BE2C (cell line): ENCODE measurements at regions not wholly inside any gene's neighbourhood (a gene's known extent, or its start where the extent isn't known, plus 50 kb on each side); places are given as distances from the start of the nearest gene placed in this dataset.

Experiments
- DNase-seq: peaks from one replicate; pipeline ENCODE4 v3.0.0-alpha.2; 2020
- H3K27me3 ChIP-seq: fragments of 250-450 bp; sonication (Bioruptor Pico); 2 replicates; pipeline ENCODE4 v1.5.1; 2020; ENCODE audit warnings: mild to moderate bottlenecking
- H3K36me3 ChIP-seq: fragments of 250-450 bp; sonication (Bioruptor Pico); 2 replicates; pipeline ENCODE4 v1.5.1; 2020; ENCODE audit warnings: mild to moderate bottlenecking
- H3K4me1 ChIP-seq: fragments of 250-450 bp; sonication (Bioruptor Pico); 2 replicates; pipeline ENCODE4 v1.5.1; 2020
- H3K4me3 ChIP-seq: 2 replicates; pipeline ENCODE4 v1.5.1; 2011; ENCODE audit warnings: low read depth, low read length
- H3K9me3 ChIP-seq: fragments of 250-450 bp; sonication (Bioruptor Pico); 2 replicates; pipeline ENCODE4 v1.5.1; 2020
- CTCF ChIP-seq: IDR thresholded peaks from 2 replicates; pipeline ENCODE4 v1.5.1; 2012; ENCODE audit warnings: mild to moderate bottlenecking, low read depth, low read length

GRCh38 chrX:46386511-46386910 lies 158.7 kb downstream of the ZNF674 start:
- no peaks in the 10 kb centered on the region for H3K4me1 ChIP-seq
- H3K27me3 ChIP-seq = no peaks in the 10 kb centered on the region
- no peaks in the 10 kb centered on the region for H3K9me3 ChIP-seq
- no peak overlapping the region for H3K4me3 ChIP-seq
- TF ChIP-seq CTCF = peak; percentile 39
- no peaks in the 10 kb centered on the region for H3K36me3 ChIP-seq
- no peak for DNase-seq

GRCh38 chrX:46383006-46383405 lies 162.2 kb downstream of the ZNF674 start:
- Histone ChIP-seq H3K9me3 (no peaks in the 10 kb centered on the region), H3K27me3 (no peaks in the 10 kb centered on the region), H3K4me1 (no peaks in the 10 kb centered on the region), H3K36me3 (no peaks in the 10 kb centered on the region), H3K4me3 (no peak overlapping the region)
- no peak for TF ChIP-seq CTCF
- DNase-seq = no peak

- H3K4me3 ChIP-seq = no peak overlapping the region
- H3K9me3 ChIP-seq = no peaks in the 10 kb centered on the region
- TF ChIP-seq CTCF = no peak
- H3K4me1 ChIP-seq = no peaks in the 10 kb centered on the region
- no peaks in the 10 kb centered on the region for H3K27me3 ChIP-seq
- DNase-seq = no peak
- no peaks in the 10 kb centered on the region for H3K36me3 ChIP-seq
Observed at GRCh38 chrX:46382595-46382994, 162.6 kb downstream of the ZNF674 start.

- Histone ChIP-seq H3K9me3 (no peaks in the 10 kb centered on the region), H3K36me3 (no peaks in the 10 kb centered on the region), H3K4me3 (no peak overlapping the region), H3K27me3 (no peaks in the 10 kb centered on the region), H3K4me1 (no peaks in the 10 kb centered on the region)
- peak; percentile 47 for TF ChIP-seq CTCF
- peak; percentile 4 for DNase-seq
Observed at GRCh38 chrX:46381630-46382029, 163.6 kb downstream of the ZNF674 start.

GRCh38 chrX:46380148-46380752 lies 165.0 kb downstream of the ZNF674 start:
- H3K4me1 ChIP-seq = no peaks in the 10 kb centered on the region
- no peak for DNase-seq
- no peak overlapping the region for H3K4me3 ChIP-seq
- TF ChIP-seq CTCF = no peak
- H3K36me3 ChIP-seq = no peaks in the 10 kb centered on the region
- H3K9me3 ChIP-seq = no peaks in the 10 kb centered on the region
- H3K27me3 ChIP-seq = no peaks in the 10 kb centered on the region

GRCh38 chrX:46376246-46376885 lies 168.9 kb downstream of the ZNF674 start:
- no peak for TF ChIP-seq CTCF
- Histone ChIP-seq H3K9me3 (no peaks in the 10 kb centered on the region), H3K27me3 (no peaks in the 10 kb centered on the region), H3K4me1 (no peaks in the 10 kb centered on the region), H3K4me3 (no peak overlapping the region), H3K36me3 (no peaks in the 10 kb centered on the region)
- DNase-seq = no peak
